ENCODE measurements at regions not wholly inside any gene's neighbourhood (a gene's known extent, or its start where the extent isn't known, plus 50 kb on each side); places are given as distances from the start of the nearest gene placed in this dataset.

- H3K4me3 ChIP-seq, result no peak overlapping the region
- H3K9me3 ChIP-seq, result no peaks in the 10 kb centered on the region
- no peak for DNase-seq (ENCODE audit: low spot score)
- H3K27me3 ChIP-seq (replicated peaks; ENCODE audit: insufficient read depth), result no peaks in the 10 kb centered on the region
- H3K27ac ChIP-seq, result no peak overlapping the region
- no peaks in the 10 kb centered on the region for H3K4me1 ChIP-seq (ENCODE audit: control insufficient read depth in 1 of 2, low read depth in 2 of 2)
- TF ChIP-seq CTCF (IDR thresholded peaks at IDR 0.05), result no peak
- H3K36me3 ChIP-seq, result no peaks in the 10 kb centered on the region
- ATAC-seq (ENCODE audit: insufficient number of reproducible peaks, low FRiP score, low read depth), result no peak
Observed at GRCh38 chr15:39142500-39142899, 438.4 kb upstream of the THBS1 start.

GRCh38 chr15:39143479-39143878 lies 437.4 kb upstream of the THBS1 start:
- DNase-seq (ENCODE audit: low spot score) (no peak), ATAC-seq (ENCODE audit: insufficient number of reproducible peaks, low FRiP score, low read depth) (no peak)
- no peaks in the 10 kb centered on the region for H3K27me3 ChIP-seq (replicated peaks; ENCODE audit: insufficient read depth)
- H3K9me3 ChIP-seq, result no peaks in the 10 kb centered on the region
- H3K27ac ChIP-seq, result no peak overlapping the region
- H3K4me3 ChIP-seq, result no peak overlapping the region
- TF ChIP-seq CTCF (IDR thresholded peaks at IDR 0.05), result no peak
- no peaks in the 10 kb centered on the region for H3K4me1 ChIP-seq (ENCODE audit: control insufficient read depth in 1 of 2, low read depth in 2 of 2)
- H3K36me3 ChIP-seq, result no peaks in the 10 kb centered on the region

- no peak for DNase-seq (ENCODE audit: low spot score)
- TF ChIP-seq CTCF (IDR thresholded peaks at IDR 0.05), result no peak
- Histone ChIP-seq H3K4me3 (no peak overlapping the region), H3K4me1 (ENCODE audit: control insufficient read depth in 1 of 2, low read depth in 2 of 2) (no peaks in the 10 kb centered on the region), H3K27ac (no peak overlapping the region), H3K36me3 (no peaks in the 10 kb centered on the region), H3K9me3 (no peaks in the 10 kb centered on the region), H3K27me3 (replicated peaks; ENCODE audit: insufficient read depth) (no peaks in the 10 kb centered on the region)
- ATAC-seq (ENCODE audit: insufficient number of reproducible peaks, low FRiP score, low read depth), result no peak
Observed at GRCh38 chr15:39144051-39144450, 436.8 kb upstream of the THBS1 start.

- DNase-seq (ENCODE audit: low spot score), result no peak
- no peak for ATAC-seq (ENCODE audit: insufficient number of reproducible peaks, low FRiP score, low read depth)
- H3K27ac ChIP-seq, result no peak overlapping the region
- no peak overlapping the region for H3K4me3 ChIP-seq
- no peaks in the 10 kb centered on the region for H3K4me1 ChIP-seq (ENCODE audit: control insufficient read depth in 1 of 2, low read depth in 2 of 2)
- H3K27me3 ChIP-seq (replicated peaks; ENCODE audit: insufficient read depth), result no peaks in the 10 kb centered on the region
- H3K9me3 ChIP-seq, result no peaks in the 10 kb centered on the region
- no peak for TF ChIP-seq CTCF (IDR thresholded peaks at IDR 0.05)
- no peaks in the 10 kb centered on the region for H3K36me3 ChIP-seq
Observed at GRCh38 chr15:39144613-39145499, 436.0 kb upstream of the THBS1 start.

DNA sequence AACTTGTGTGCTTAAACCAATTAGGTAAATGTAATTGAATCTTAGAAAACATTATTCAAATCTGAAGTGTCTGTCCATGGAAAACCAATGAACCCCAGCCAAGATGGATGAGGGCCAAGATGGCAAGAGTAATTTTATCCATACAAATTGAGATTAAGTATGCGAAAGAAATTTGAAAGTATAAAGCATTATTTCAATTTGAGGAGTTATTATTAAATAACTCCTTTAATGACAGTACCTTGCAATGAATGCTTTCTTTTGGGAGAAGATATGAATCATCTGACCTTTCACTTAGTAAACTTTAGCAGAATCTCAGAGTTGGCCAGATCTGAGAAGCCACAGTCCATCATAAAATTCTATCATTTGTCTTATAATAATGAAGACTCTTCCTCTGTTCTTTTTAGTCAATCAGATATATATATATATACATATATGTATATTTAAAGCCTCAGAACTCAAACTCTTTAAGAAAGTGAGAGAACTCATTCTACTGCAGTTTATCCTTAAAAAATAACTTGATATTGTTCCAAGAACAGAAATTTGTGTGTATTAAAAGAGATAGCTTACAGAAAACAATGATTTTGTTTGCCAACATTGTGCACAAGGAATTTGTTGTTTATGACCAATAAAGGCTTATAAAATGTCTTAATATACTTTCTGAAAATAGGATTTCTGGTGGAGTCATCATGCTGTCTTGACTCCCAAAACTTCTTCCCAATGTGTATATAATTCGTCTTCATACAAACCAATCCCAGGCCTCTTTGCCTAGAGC lies 434.8 kb upstream of the THBS1 start:
- Histone ChIP-seq H3K4me1 (ENCODE audit: control insufficient read depth in 1 of 2, low read depth in 2 of 2) (no peaks in the 10 kb centered on the region), H3K27me3 (replicated peaks; ENCODE audit: insufficient read depth) (no peaks in the 10 kb centered on the region), H3K9me3 (no peaks in the 10 kb centered on the region), H3K36me3 (no peaks in the 10 kb centered on the region), H3K27ac (no peak overlapping the region), H3K4me3 (no peak overlapping the region)
- TF ChIP-seq CTCF (IDR thresholded peaks at IDR 0.05), result no peak
- ATAC-seq (ENCODE audit: insufficient number of reproducible peaks, low FRiP score, low read depth) (no peak), DNase-seq (ENCODE audit: low spot score) (no peak)

Data from thoracic aorta (tissue), 2 donors.